Esophagus (tissue), 2 donors: ENCODE measurements at regions not wholly inside any gene's neighbourhood (a gene's known extent, or its start where the extent isn't known, plus 50 kb on each side); places are given as distances from the start of the nearest gene placed in this dataset.

ENCODE experiments used
- H3K27ac ChIP-seq, 2 donors: one replicate each; pipeline ENCODE4 v1.5.1; 2013; ENCODE audit warnings: low read depth in 2 of 2, mild to moderate bottlenecking in 2 of 2, inconsistent platforms in 1 of 2, low read length in 1 of 2, moderate library complexity in 1 of 2
- H3K27me3 ChIP-seq, 2 donors: one replicate each; pipeline ENCODE4 v1.6.1; 2013; ENCODE audit warnings: low read length in 2 of 2, control low read depth in 1 of 2, mild to moderate bottlenecking in 1 of 2; ENCODE audit not compliant: insufficient read depth in 2 of 2, control insufficient read depth in 1 of 2
- H3K36me3 ChIP-seq, 2 donors: one replicate each; pipeline ENCODE4 v1.6.1; 2013; ENCODE audit warnings: low read length in 1 of 2; ENCODE audit not compliant: control insufficient read depth in 2 of 2, insufficient read depth in 2 of 2
- H3K4me1 ChIP-seq, 2 donors: one replicate each; pipeline ENCODE4 v1.6.1; 2013; ENCODE audit warnings: low read length in 1 of 2; ENCODE audit not compliant: control insufficient read depth in 2 of 2, insufficient read depth in 2 of 2
- H3K4me3 ChIP-seq, 2 donors: one replicate each; pipeline ENCODE4 v1.5.1; 2013; ENCODE audit warnings: low read length in 2 of 2, mild to moderate bottlenecking in 2 of 2, low read depth in 1 of 2, moderate library complexity in 1 of 2
- H3K9me3 ChIP-seq, 2 donors: one replicate each; pipeline ENCODE4 v1.6.1; 2013; ENCODE audit warnings: mild to moderate bottlenecking in 2 of 2, low read depth in 1 of 2, low read length in 1 of 2, moderate library complexity in 1 of 2; ENCODE audit not compliant: control insufficient read depth in 2 of 2, insufficient read depth in 1 of 2
- WGBS, 2 donors: extraction: QIAGEN DNeasy Blood & Tissue Kit; methylation state at CpG; one replicate each; pipeline ENCODE4 v1.1.7; 2013; 5-methylcytosine and 5-hydroxymethylcytosine counted together
- donor health status: healthy with polysubstance abuse.
- donor health status: Bipolar disorder and iron deficiency.

DNA sequence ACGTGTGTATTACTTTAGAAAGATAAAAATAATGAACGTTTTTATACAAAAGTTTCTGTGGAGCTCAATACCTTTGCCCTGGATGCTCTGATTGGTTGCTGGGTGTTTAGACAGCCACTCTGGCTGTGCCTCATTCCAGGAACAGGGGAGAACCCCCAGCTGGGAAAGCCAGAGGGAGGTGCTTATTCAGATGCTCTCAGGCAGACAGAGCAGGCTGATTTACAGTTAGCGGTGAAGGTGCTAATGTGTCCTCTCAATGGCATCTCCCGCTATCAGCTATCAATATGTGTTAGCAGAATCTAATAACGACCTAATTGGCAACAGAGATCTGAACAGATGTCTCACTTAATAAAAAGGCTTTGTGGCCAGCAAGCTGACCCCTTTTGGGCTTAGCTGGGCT, 402.3 kb downstream of the NUAK1 start:
- no peaks in the 10 kb centered on the region for H3K4me1 ChIP-seq
- WGBS, 2 donors = 63 to 74% methylated on average over 5 of the region's 5 CpGs
- no peak overlapping the region for H3K27ac ChIP-seq
- H3K9me3 ChIP-seq = no peaks in the 10 kb centered on the region
- peaks cover 0 to 2% of the 10 kb centered on the region in 2 donors for H3K36me3 ChIP-seq
- H3K4me3 ChIP-seq = no peak overlapping the region
- no peaks in the 10 kb centered on the region for H3K27me3 ChIP-seq

DNA sequence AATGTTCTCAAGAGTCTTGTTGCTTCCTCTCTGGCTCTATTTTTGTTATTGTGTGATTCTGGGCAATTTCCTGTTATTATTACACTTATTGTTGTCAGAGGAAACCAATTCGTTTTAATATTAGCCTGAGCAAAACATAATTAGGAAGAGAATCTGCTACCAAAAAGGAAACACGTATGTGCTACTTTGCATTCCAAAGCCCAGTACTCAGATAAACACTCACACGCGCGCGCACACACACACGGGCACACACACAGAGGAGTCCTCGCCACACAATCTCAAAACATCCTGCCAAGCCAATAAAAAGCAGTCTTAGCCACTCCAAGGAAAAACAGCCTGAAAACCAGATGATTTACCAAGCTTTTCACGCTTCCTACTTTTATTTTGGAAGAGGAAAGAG, 400.7 kb downstream of the NUAK1 start:
- H3K27ac ChIP-seq = no peak overlapping the region

DNA sequence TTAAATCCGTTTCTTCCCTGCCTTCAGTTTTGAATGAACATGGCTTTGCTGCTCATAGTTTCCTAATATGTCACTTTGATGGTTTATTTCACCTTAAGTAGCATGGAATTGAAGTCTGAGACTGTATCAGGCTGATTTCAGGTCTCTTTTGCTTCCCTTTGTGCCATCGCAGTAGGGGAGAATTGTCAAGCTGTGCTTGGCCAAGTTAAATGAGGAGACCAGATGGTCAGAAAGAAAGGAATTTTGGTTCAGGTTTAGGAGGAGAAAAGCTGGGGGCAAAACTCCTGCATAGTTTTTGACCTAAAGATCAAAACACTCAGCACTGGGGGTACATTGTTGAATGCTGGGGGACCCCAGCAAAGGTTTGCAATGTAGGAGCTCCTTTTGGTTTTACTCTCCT, 398.4 kb downstream of the NUAK1 start:
- no peak overlapping the region for H3K4me3 ChIP-seq
- no peak overlapping the region for H3K27ac ChIP-seq
- H3K27me3 ChIP-seq = peaks cover 0 to 6% of the 10 kb centered on the region in 2 donors
- 57 to 63% methylated on average over 2 of the region's 2 CpGs for WGBS, 2 donors
- no peaks in the 10 kb centered on the region for H3K36me3 ChIP-seq
- H3K4me1 ChIP-seq = no peaks in the 10 kb centered on the region
- no peaks in the 10 kb centered on the region for H3K9me3 ChIP-seq

More for the DNA sequence above, 400.7 kb downstream of the NUAK1 start:
- H3K27me3 ChIP-seq = no peaks in the 10 kb centered on the region
- 76 to 82% methylated on average over 9 of the region's 9 CpGs for WGBS, 2 donors
- H3K36me3 ChIP-seq = no peaks in the 10 kb centered on the region
- no peak overlapping the region for H3K4me3 ChIP-seq
- H3K9me3 ChIP-seq = no peaks in the 10 kb centered on the region
- H3K4me1 ChIP-seq = no peaks in the 10 kb centered on the region

DNA sequence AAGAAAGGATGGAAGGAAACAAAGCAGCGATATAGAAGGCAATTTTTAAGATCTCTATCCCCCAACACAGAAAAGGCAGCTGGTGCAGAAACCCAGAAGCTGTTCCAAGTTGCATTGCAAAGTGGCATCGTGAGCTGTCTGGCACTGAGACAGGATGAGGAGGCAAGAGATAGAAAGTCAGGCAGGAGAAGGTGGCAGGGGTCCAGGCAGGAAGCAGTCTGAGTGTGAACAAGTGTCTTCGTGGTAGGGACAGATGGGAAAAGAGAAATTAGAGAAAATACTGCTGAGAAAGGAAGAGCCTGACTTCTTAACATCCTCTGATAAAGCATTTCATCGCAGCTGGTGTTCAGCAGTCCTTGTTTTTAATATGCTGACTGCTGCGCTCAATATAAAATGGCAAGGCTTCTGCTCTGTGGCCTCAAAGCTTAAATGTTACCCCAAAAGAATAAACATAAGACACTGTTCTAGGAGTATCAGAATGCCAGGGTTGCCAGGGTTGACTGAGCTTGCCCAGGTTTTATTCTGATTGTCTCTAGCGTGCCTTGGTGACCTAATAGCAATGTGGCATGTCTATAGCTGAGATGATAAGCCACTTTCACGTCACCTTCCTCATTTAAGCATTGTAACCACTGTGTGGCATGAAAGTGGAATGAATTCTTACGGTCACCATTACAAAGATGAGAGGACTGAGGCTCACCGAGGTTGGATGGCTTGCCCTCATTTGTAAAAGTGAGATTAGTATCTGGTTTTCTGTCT, 397.6 kb downstream of the NUAK1 start:
- Histone ChIP-seq H3K36me3 (no peaks in the 10 kb centered on the region), H3K27me3 (peaks cover 0 to 6% of the 10 kb centered on the region in 2 donors), H3K4me3 (no peak overlapping the region), H3K4me1 (no peaks in the 10 kb centered on the region), H3K27ac (peak overlapping the region in 1 of 2 donors; percentile 3), H3K9me3 (no peaks in the 10 kb centered on the region)
- WGBS, 2 donors = 36 to 39% methylated on average over 9 of the region's 9 CpGs

DNA sequence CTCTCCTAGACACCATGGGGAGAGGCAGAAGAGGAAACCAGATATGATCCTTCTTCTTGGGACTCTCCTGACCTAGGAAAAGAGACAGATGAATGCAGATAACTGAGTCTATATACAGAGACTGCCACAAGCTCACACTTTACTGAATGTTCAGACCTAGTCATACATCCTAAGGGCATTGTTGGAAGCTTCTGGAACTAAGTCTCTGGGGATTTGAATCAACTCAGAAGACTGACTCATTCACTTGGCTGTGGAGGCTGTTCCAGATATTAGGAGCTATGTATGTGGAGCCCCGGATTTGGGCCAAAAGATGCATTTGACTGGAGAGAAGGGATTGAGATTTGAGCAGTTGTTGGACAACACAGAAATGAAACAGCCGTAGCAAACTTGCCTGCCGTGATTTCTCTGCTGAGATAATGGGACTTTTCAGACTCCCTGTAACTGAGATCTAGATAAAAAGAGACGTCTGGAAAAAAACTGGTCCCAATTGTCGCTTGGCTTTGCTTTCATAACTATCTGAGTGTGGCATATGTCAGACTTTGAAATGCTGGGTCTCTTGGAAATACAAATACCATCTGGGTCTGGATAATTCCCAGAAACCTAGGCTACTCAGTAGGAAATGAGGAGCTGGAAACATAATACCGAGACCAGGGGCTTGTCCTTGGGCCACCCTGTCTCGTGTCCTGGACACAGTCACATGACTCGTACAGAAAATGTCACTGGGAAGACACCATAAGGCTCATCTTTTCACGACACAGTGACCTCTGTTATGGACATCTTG, 396.8 kb downstream of the NUAK1 start:
- Histone ChIP-seq H3K4me1 (no peaks in the 10 kb centered on the region), H3K4me3 (no peak overlapping the region), H3K27me3 (peaks cover 0 to 6% of the 10 kb centered on the region in 2 donors), H3K36me3 (no peaks in the 10 kb centered on the region), H3K27ac (no peak overlapping the region), H3K9me3 (no peaks in the 10 kb centered on the region)
- WGBS, 2 donors = 48 to 52% methylated on average over 9 of the region's 9 CpGs

DNA sequence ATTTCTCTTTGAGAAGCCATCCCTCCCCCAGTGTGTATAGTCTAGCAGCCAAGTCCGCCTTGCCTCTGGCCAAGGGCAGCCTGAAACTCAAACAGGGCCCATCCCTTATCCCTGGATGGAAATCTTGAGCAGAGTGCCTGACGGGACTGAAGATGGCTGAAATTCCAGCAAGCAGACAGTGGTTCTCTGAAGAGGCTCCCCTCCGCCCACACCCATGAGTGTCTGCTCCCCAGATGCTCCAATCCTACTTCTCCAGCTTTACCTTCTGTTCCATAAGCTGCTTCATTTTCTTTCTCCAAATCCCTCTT, 396.2 kb downstream of the NUAK1 start:
- no peaks in the 10 kb centered on the region for H3K4me1 ChIP-seq
- no peaks in the 10 kb centered on the region for H3K9me3 ChIP-seq
- no peaks in the 10 kb centered on the region for H3K36me3 ChIP-seq
- no peak overlapping the region for H3K27ac ChIP-seq
- 76 to 80% methylated on average over 3 of the region's 3 CpGs for WGBS, 2 donors
- peaks cover 0 to 6% of the 10 kb centered on the region in 2 donors for H3K27me3 ChIP-seq
- no peak overlapping the region for H3K4me3 ChIP-seq

DNA sequence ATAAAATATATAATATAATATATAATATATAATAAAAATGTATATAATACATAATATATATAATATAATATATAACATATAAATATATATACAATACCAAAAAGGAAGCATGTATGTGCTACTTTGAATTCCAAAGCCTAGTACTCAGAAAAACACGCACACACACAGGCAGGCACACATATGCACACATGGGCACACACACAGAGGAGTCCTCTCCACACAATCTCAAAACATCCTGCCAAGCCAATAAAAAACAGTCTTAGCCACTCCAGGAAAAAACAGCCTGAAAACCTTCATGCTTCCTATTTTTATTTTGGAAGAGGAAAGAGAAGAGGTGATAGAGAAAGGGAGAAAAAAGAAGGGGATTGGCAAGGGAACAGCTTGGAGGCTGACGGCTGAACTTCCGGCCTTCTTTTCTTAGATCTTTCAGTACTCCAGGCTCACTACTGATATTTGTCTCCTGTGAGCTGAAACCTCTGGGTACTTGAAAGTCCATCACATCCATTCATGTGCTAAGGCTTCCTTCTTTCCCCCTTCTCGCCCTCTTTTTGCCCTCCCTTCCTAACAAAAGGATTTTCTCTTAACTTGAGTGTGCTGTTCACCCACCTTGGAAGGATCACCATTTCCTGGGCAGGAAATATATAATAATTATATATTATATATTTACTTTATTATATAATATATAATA, 394.2 kb downstream of the NUAK1 start:
- no peaks in the 10 kb centered on the region for H3K36me3 ChIP-seq
- 92% methylated on average over 4 of the region's 4 CpGs for WGBS, 2 donors
- H3K9me3 ChIP-seq = no peaks in the 10 kb centered on the region
- no peak overlapping the region for H3K27ac ChIP-seq
- no peak overlapping the region for H3K4me3 ChIP-seq
- peaks cover 0 to 6% of the 10 kb centered on the region in 2 donors for H3K27me3 ChIP-seq
- H3K4me1 ChIP-seq = peaks cover 0 to 3% of the 10 kb centered on the region in 2 donors

DNA sequence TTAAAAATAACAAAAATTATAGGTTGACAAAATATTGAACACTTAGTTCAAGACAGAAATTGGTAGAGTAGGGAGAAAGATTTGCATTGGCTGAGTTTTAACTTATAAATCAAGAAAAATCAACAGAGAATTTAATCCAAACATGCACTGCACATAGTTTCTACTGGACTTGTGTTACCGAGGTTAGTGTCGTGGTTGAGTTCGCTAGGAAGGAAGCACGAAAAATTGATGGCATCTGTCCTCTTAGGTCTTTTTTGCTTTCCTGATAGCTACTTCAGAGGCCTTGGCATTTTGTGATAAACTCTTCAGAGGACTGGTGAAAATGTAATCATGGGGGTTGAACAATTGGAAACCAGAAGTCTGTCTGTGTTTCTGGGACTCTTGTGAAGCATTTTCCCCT, 392.9 kb downstream of the NUAK1 start:
- Histone ChIP-seq H3K36me3 (no peaks in the 10 kb centered on the region), H3K4me3 (no peak overlapping the region), H3K9me3 (no peaks in the 10 kb centered on the region), H3K27me3 (peaks cover 0 to 6% of the 10 kb centered on the region in 2 donors), H3K4me1 (peaks cover 0 to 3% of the 10 kb centered on the region in 2 donors), H3K27ac (no peak overlapping the region)
- 83 to 86% methylated on average over 4 of the region's 4 CpGs for WGBS, 2 donors

DNA sequence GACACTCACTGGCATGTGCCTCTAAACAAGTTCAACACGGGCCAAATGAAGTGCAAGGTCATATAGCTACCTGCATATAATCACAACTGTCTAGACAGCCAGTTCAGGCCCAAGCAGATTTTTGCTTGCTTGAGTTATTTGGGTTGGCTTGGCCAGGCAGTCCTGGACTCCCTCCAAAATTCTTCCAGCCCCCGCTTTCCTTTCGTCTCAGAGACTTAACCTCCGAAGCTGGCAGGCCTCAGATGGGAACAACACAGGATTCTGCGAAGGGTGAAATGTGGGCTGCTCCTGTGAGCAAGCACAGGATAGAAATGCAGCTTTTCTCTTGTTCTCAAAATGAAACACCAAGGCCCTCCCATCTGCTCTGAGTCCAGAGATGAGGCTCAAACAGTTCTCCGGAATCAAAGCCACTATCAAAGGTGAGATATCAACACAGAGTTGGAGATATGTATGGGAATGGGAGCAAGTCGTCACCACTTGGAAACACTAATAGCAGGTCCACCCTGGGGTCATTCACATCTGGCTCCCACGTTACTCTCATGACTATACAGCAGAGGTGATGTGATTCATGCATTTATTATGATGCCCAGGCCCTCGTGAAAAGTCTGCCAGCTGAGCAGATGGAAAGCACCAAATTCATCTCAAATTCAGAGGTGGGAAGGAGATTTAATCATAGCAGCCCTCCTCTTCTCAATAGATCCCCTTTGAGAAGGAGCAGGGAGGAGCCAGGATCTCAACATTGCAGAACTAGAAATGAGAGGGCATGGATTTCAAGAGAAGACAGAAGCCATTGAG, 389.8 kb downstream of the NUAK1 start:
- no peak overlapping the region for H3K4me3 ChIP-seq
- 28 to 47% methylated on average over 9 of the region's 9 CpGs for WGBS, 2 donors
- H3K9me3 ChIP-seq = no peaks in the 10 kb centered on the region
- no peak overlapping the region for H3K27ac ChIP-seq
- H3K4me1 ChIP-seq = peaks cover 0 to 3% of the 10 kb centered on the region in 2 donors
- H3K36me3 ChIP-seq = no peaks in the 10 kb centered on the region
- H3K27me3 ChIP-seq = peaks cover 0 to 4% of the 10 kb centered on the region in 2 donors
